SK-N-SH treated with all-trans-retinoic acid at 6 μM for 48 hours (cell line): ENCODE measurements at regions not wholly inside any gene's neighbourhood (a gene's known extent, or its start where the extent isn't known, plus 50 kb on each side); places are given as distances from the start of the nearest gene placed in this dataset.

Experiments
- ARNTL ChIP-seq: fragments of 450-650 bp; formaldehyde crosslinking; IDR thresholded peaks from 2 replicates; pipeline ENCODE4 v1.5.0; 2020; ENCODE audit warnings: low read depth, mild to moderate bottlenecking, moderate library complexity, borderline replicate concordance
- BACH2 ChIP-seq: fragments of 250-450 bp; sonication (Bioruptor Pico); IDR thresholded peaks from 2 replicates; pipeline ENCODE4 v1.9.0; 2021; ENCODE audit warnings: mild to moderate bottlenecking, borderline replicate concordance
- CREB5 ChIP-seq: fragments of 250-450 bp; sonication (Bioruptor Pico); IDR thresholded peaks from 2 replicates; pipeline ENCODE4 v1.5.1; 2020; ENCODE audit warnings: low read depth, mild to moderate bottlenecking, moderate library complexity
- OSR1 ChIP-seq: fragments of 250-450 bp; sonication (Bioruptor Pico); IDR thresholded peaks from 2 replicates; pipeline ENCODE4 v1.8.0; 2022; ENCODE audit warnings: moderate library complexity, mild to moderate bottlenecking, inconsistent platforms
- PPARA ChIP-seq: fragments of 250-450 bp; sonication (Bioruptor Pico); IDR thresholded peaks from 2 replicates; pipeline ENCODE4 v1.5.0; 2020; ENCODE audit warnings: mild to moderate bottlenecking, borderline replicate concordance
- RARB ChIP-seq: fragments of 250-450 bp; sonication (Bioruptor Pico); IDR thresholded peaks from 2 replicates; pipeline ENCODE4 v1.8.0; 2021; ENCODE audit warnings: mild to moderate bottlenecking, moderate library complexity
- ZFP30 ChIP-seq: fragments of 450-650 bp; formaldehyde crosslinking; IDR thresholded peaks from 2 replicates; pipeline ENCODE4 v1.5.0; 2022; ENCODE audit warnings: mild to moderate bottlenecking, moderate library complexity

- TF ChIP-seq RARB (no peak), ARNTL (no peak), ZFP30 (CRISPR knock-in tag) (no peak), PPARA (CRISPR knock-in tag) (no peak), BACH2 (CRISPR knock-in tag) (no peak), CREB5 (CRISPR knock-in tag) (no peak), OSR1 (no peak)
Observed at GRCh38 chr2:156124458-156124857, 208.1 kb downstream of the NR4A2 start.
